PFSK-1 (cell line): ENCODE measurements at regions not wholly inside any gene's neighbourhood (a gene's known extent, or its start where the extent isn't known, plus 50 kb on each side); places are given as distances from the start of the nearest gene placed in this dataset.

Experiments used
- FOXP2 ChIP-seq: optimal IDR thresholded peaks from 2 replicates; pipeline ENCODE3; 2011; ENCODE audit warnings: borderline replicate concordance, control low read depth, inconsistent platforms; ENCODE audit not compliant: insufficient read depth; ENCODE audit errors: extremely low read length, extremely low read depth
- POLR2AphosphoS5 ChIP-seq: IDR thresholded peaks from 2 replicates; pipeline ENCODE4 v1.6.1; 2012; ENCODE audit warnings: low read depth, mild to moderate bottlenecking, control low read depth, low read length, moderate library complexity
- REST ChIP-seq, 2 experiments: IDR thresholded peaks; 2 replicates each; pipeline versions ENCODE4 v1.6.1 to v1.8.0; 2011 to 2012; ENCODE audit warnings: low read depth in 2 of 2, low read length in 2 of 2, control low read depth in 1 of 2, inconsistent platforms in 1 of 2, mild to moderate bottlenecking in 1 of 2, moderate library complexity in 1 of 2; ENCODE audit not compliant: insufficient read depth in 1 of 2
- SIN3A ChIP-seq: IDR thresholded peaks from 2 replicates; pipeline ENCODE4 v1.6.1; 2012; ENCODE audit warnings: mild to moderate bottlenecking, low read length, moderate library complexity, borderline replicate concordance; ENCODE audit not compliant: insufficient read depth
- TAF1 ChIP-seq: IDR thresholded peaks from 2 replicates; pipeline ENCODE4 v1.6.1; 2012; ENCODE audit warnings: low read length, control low read depth, borderline replicate concordance; ENCODE audit not compliant: insufficient read depth

DNA sequence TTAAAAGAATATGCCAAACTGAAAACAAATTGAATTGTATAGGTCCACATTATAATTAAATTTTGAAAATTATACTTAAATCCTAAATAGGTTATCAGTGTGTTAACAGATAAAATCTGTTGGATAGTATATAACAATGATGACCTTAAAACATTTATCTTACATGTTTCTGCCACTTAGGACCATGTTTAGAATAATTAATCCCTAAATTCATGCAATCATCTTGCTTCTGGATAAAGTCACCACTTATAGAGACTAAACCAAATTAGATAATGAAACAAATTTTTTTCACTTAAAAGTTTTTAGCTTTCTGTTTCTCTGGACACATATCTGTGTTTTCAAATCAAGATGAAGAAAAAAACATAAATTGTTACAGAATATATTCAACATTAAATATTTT, 511.7 kb upstream of the MIR17HG start:
- TF ChIP-seq REST (IDR thresholded peaks at IDR 0.05; ENCODE audit: insufficient read depth in 1 of 2, low read depth in 2 of 2, low read length in 2 of 2) (no peak), SIN3A (no peak), POLR2AphosphoS5 (no peak), TAF1 (no peak), FOXP2 (no peak)

DNA sequence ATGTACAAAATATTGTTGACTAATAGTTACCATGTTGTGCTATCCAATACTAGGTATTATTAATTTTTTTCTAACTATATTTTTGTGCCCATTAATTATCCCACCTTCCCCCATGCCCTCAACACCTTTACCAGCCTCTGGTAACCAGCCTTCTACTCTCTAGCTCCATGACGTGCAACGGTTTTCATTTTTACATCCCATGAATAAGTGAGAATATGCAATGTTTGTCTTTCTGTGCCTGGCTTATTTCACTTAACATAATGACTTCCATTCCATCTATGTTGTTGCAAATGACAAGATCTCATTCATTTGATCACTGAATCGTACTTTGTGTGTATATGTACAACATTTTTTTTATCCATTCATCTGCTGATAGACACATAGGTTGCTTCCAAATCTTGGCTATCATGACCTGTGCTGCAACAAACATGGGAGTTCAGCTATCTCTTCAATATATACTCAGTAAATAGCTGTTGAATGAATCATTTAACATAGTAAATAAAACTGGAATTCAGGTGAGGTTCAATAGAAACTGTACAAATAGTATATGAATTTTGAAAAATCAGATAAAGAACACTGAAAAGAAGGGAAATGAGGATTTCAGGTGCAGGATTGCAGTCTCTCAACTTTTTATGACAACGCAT, 509.0 kb upstream of the MIR17HG start:
- TF ChIP-seq POLR2AphosphoS5 = no peak
- TF ChIP-seq SIN3A = no peak
- no peak for TF ChIP-seq TAF1
- TF ChIP-seq FOXP2 = no peak
- no peak for TF ChIP-seq REST (IDR thresholded peaks at IDR 0.05; ENCODE audit: insufficient read depth in 1 of 2, low read depth in 2 of 2, low read length in 2 of 2)

DNA sequence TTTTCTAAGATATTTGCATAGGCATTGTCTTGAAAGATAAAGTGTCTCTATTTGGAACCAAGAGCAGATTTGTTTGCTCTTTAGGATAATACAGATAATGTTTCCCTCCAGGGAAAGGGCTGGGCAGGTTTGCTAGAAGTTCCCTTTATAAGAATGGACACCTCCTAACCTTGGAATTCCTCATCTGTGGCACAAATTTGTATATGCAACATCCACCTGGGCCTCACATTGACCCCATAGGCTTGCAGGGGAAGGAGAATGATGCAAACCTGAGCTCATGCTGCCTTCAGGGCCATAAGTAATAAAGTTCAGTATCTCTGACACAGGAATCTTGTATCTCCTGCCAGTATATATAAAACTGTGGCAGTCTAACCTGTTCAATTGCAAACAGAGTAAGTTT, 508.4 kb upstream of the MIR17HG start:
- TF ChIP-seq SIN3A (no peak), FOXP2 (no peak), POLR2AphosphoS5 (no peak), REST (IDR thresholded peaks at IDR 0.05; ENCODE audit: insufficient read depth in 1 of 2, low read depth in 2 of 2, low read length in 2 of 2) (no peak), TAF1 (no peak)

DNA sequence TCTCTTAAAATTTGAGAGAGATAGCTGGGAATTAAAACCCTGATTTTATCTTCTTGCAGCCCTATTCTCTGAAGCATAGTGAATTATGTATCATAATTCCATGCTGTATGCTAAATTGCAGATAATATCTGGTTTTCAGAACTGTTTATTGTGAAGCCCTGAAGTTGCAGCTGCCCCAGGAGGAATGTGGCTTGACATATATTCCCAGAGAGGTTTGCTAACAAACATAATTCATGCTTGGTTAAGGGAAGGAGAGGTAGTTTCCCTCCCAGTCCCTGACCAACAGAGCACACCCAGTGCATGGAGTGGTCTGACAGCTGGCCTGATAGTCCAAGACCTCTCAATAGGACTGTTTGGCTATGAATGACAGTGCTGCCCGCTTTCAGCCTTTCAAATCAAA, 500.6 kb upstream of the MIR17HG start:
- no peak for TF ChIP-seq SIN3A
- TF ChIP-seq FOXP2 = no peak
- TF ChIP-seq POLR2AphosphoS5 = no peak
- no peak for TF ChIP-seq REST (IDR thresholded peaks at IDR 0.05; ENCODE audit: insufficient read depth in 1 of 2, low read depth in 2 of 2, low read length in 2 of 2)
- no peak for TF ChIP-seq TAF1

- TF ChIP-seq REST (IDR thresholded peaks at IDR 0.05; ENCODE audit: insufficient read depth in 1 of 2, low read depth in 2 of 2, low read length in 2 of 2) (no peak), TAF1 (no peak), POLR2AphosphoS5 (no peak), FOXP2 (no peak), SIN3A (no peak)
These were observed 489.6 kb upstream of the MIR17HG start for GRCh38 chr13:90857921-90858320.
